GM23338 (cell line): ENCODE measurements at regions not wholly inside any gene's neighbourhood (a gene's known extent, or its start where the extent isn't known, plus 50 kb on each side); places are given as distances from the start of the nearest gene placed in this dataset.

ENCODE experiments used
- ATAC-seq: fragments of 200-7000 bp; cut with Tn5 transposase; 3 replicates; pipeline ENCODE4 v1.9.1; 2020
- DNase-seq: peaks from one replicate; pipeline ENCODE4 v3.0.0-alpha.2; 2015; ENCODE audit warnings: low spot score
- H2AFZ ChIP-seq: fragments of 200-600 bp; sonication (generic); 2 replicates; pipeline ENCODE4 v1.8.0; 2016; ENCODE audit warnings: antibody characterized with exemption, mild to moderate bottlenecking, moderate library complexity
- H3F3A ChIP-seq: fragments of 200-600 bp; sonication (generic); replicated peaks from 2 replicates; pipeline ENCODE4 v1.8.0; 2017; ENCODE audit warnings: antibody characterized with exemption, mixed run types, low read depth
- H3K27ac ChIP-seq: fragments of 200-600 bp; sonication (generic); 2 replicates; pipeline ENCODE4 v1.6.1; 2016; ENCODE audit warnings: low read depth
- H3K27me3 ChIP-seq: fragments of 200-600 bp; sonication (generic); 2 replicates; pipeline ENCODE4 v1.8.0; 2016; ENCODE audit warnings: mild to moderate bottlenecking, mixed run types, moderate library complexity; ENCODE audit not compliant: insufficient read depth
- H3K36me3 ChIP-seq: fragments of 200-600 bp; sonication (generic); 2 replicates; pipeline ENCODE4 v1.8.0; 2016; ENCODE audit warnings: mild to moderate bottlenecking; ENCODE audit not compliant: insufficient read depth
- H3K4me1 ChIP-seq: fragments of 200-600 bp; sonication (generic); 2 replicates; pipeline ENCODE4 v1.8.0; 2016; ENCODE audit warnings: mild to moderate bottlenecking, moderate library complexity; ENCODE audit not compliant: insufficient read depth
- H3K4me2 ChIP-seq: fragments of 200-600 bp; sonication (generic); 2 replicates; pipeline ENCODE4 v1.7.1; 2017; ENCODE audit warnings: mixed run types
- H3K4me3 ChIP-seq: fragments of 200-600 bp; sonication (generic); 2 replicates; pipeline ENCODE4 v1.6.1; 2016; ENCODE audit warnings: mixed run types
- H3K79me2 ChIP-seq: fragments of 200-600 bp; sonication (generic); replicated peaks from 2 replicates; pipeline ENCODE4 v1.8.0; 2017; ENCODE audit warnings: mild to moderate bottlenecking; ENCODE audit not compliant: insufficient read depth
- H3K9me2 ChIP-seq: fragments of 200-600 bp; sonication (generic); 2 replicates; pipeline ENCODE4 v1.8.0; 2017; ENCODE audit not compliant: insufficient read depth
- H4K20me1 ChIP-seq: fragments of 200-600 bp; sonication (generic); replicated peaks from 2 replicates; pipeline ENCODE4 v1.8.0; 2017; ENCODE audit warnings: mild to moderate bottlenecking; ENCODE audit not compliant: insufficient read depth
- H3K27ac Mint-ChIP-seq: 2 replicates; pipeline ENCODE4 v1.8.0; 2020; ENCODE audit warnings: inconsistent platforms, mild to moderate bottlenecking, moderate library complexity, mixed read lengths
- H3K27me3 Mint-ChIP-seq: 3 replicates; pipeline ENCODE4 v1.8.0; 2022; ENCODE audit warnings: low read depth, mild to moderate bottlenecking, moderate library complexity, mixed read lengths, inconsistent platforms; ENCODE audit not compliant: insufficient read depth, poor library complexity
- H3K36me3 Mint-ChIP-seq: 3 replicates; pipeline ENCODE4 v1.8.0; 2021; ENCODE audit warnings: low read depth, mild to moderate bottlenecking, inconsistent platforms, moderate library complexity, mixed read lengths
- H3K4me1 Mint-ChIP-seq: 3 replicates; pipeline ENCODE4 v1.8.0; 2020; ENCODE audit warnings: mild to moderate bottlenecking, inconsistent platforms, mixed read lengths
- H3K4me3 Mint-ChIP-seq: 3 replicates; pipeline ENCODE4 v1.8.0; 2021; ENCODE audit warnings: moderate library complexity, mild to moderate bottlenecking, inconsistent platforms, mixed read lengths
- H3K9me3 Mint-ChIP-seq: 3 replicates; pipeline ENCODE4 v1.8.0; 2020; ENCODE audit warnings: moderate library complexity, mild to moderate bottlenecking, inconsistent platforms, mixed read lengths
- CREB1 ChIP-seq: fragments of 250-450 bp; sonication (Bioruptor Pico); IDR thresholded peaks from 2 replicates; pipeline ENCODE4 v1.5.0; 2020; ENCODE audit warnings: low read depth, mild to moderate bottlenecking, moderate library complexity
- EZH2 ChIP-seq: fragments of 200-600 bp; sonication (generic); IDR thresholded peaks from one replicate; pipeline ENCODE4 v1.8.0; 2017; ENCODE audit warnings: antibody characterized with exemption, mild to moderate bottlenecking, low read depth; ENCODE audit not compliant: unreplicated experiment
- EZH2phosphoT487 ChIP-seq: fragments of 200-600 bp; sonication (generic); IDR thresholded peaks from one replicate; pipeline ENCODE4 v1.8.1; 2018; ENCODE audit warnings: antibody characterized with exemption; ENCODE audit not compliant: unreplicated experiment
- JUNB ChIP-seq: IDR thresholded peaks from one replicate; pipeline ENCODE4 v1.6.1; 2016; ENCODE audit warnings: antibody characterized with exemption; ENCODE audit not compliant: unreplicated experiment
- NANOG ChIP-seq: IDR thresholded peaks from 2 replicates; pipeline ENCODE4 v1.6.1; 2016; ENCODE audit warnings: antibody characterized with exemption, borderline replicate concordance
- POLR2AphosphoS5 ChIP-seq: IDR thresholded peaks from 2 replicates; pipeline ENCODE4 v1.6.1; 2016; ENCODE audit warnings: antibody characterized with exemption, low read depth
- STAT1 ChIP-seq: IDR thresholded peaks from one replicate; pipeline ENCODE4 v1.6.1; 2016; ENCODE audit warnings: antibody characterized with exemption; ENCODE audit not compliant: unreplicated experiment
- ZNF114 ChIP-seq: fragments of 250-450 bp; sonication (Bioruptor Pico); IDR thresholded peaks from 2 replicates; pipeline ENCODE4 v1.5.0; 2020; ENCODE audit warnings: mild to moderate bottlenecking, moderate library complexity
- ZNF331 ChIP-seq: fragments of 250-450 bp; sonication (Bioruptor Pico); IDR thresholded peaks from 2 replicates; pipeline ENCODE4 v1.5.0; 2020; ENCODE audit warnings: low read depth, mild to moderate bottlenecking, moderate library complexity
- TF ChIP-seq, protein P1 (sequence below): IDR thresholded peaks from 2 replicates; pipeline ENCODE4 v1.6.1; 2016; ENCODE audit warnings: antibody characterized with exemption
- TF ChIP-seq, protein P2 (sequence below): fragments of 250-450 bp; sonication (Bioruptor Pico); IDR thresholded peaks from 2 replicates; pipeline ENCODE4 v1.5.0; 2020; ENCODE audit warnings: mild to moderate bottlenecking, moderate library complexity
- TF ChIP-seq, protein P3 (sequence below), 2 experiments: fragments of 200-600 bp in 1 of 2; sonication (generic) in 1 of 2; conservative IDR thresholded peaks; 2 replicates each; pipeline versions ENCODE4 v1.5.1 to v1.6.1; 2016 to 2017; ENCODE audit warnings: antibody characterized with exemption in 2 of 2, low read depth in 2 of 2, mild to moderate bottlenecking in 2 of 2, moderate library complexity in 1 of 2
- TF ChIP-seq, protein P4 (sequence below): IDR thresholded peaks from one replicate; pipeline ENCODE4 v1.6.1; 2018; ENCODE audit warnings: antibody characterized with exemption; ENCODE audit not compliant: unreplicated experiment

DNA sequence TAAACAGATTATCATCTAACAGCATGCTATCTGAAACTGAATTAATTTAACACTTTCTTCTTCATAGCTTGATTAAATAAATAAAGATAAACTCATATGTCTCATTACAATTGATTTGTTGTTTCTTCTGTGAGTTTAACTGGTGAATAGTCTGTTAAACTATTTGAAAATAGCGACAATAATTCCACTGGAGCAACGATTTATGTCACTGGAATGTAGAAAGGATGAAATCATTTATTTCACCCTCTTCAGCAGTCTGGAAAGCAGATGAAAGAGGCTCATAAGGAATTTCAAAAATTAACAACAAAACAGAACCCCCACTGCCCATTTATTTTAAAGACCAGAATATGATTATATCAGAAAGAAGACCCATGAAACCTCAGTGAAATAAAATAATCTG, 1165.1 kb upstream of the USP15 start:
- no peaks in the 10 kb centered on the region for H3K36me3 Mint-ChIP-seq
- H3K9me3 Mint-ChIP-seq = no peaks in the 10 kb centered on the region
- H3K36me3 ChIP-seq = no peaks in the 10 kb centered on the region
- H4K20me1 ChIP-seq = no peaks in the 10 kb centered on the region
- H2AFZ ChIP-seq = no peak overlapping the region
- no peak overlapping the region for H3K27ac Mint-ChIP-seq
- no peaks in the 10 kb centered on the region for H3K9me2 ChIP-seq
- ATAC-seq = no peak
- no peaks in the 10 kb centered on the region for H3K4me1 Mint-ChIP-seq
- no peaks in the 10 kb centered on the region for H3F3A ChIP-seq
- no peak overlapping the region for H3K4me3 Mint-ChIP-seq
- peaks cover 3% of the 10 kb centered on the region for H3K27me3 Mint-ChIP-seq
- no peak overlapping the region for H3K27ac ChIP-seq
- DNase-seq = no peak
- H3K4me1 ChIP-seq = no peaks in the 10 kb centered on the region
- H3K27me3 ChIP-seq = no peaks in the 10 kb centered on the region
- H3K4me2 ChIP-seq = no peak overlapping the region
- no peaks in the 10 kb centered on the region for H3K79me2 ChIP-seq
- H3K4me3 ChIP-seq = no peak overlapping the region
- TF ChIP-seq STAT1 (no peak), ZNF331 (CRISPR knock-in tag) (no peak), NANOG (no peak), POLR2AphosphoS5 (no peak), JUNB (no peak), EZH2 (no peak), EZH2phosphoT487 (no peak), CREB1 (CRISPR knock-in tag) (no peak), ZNF114 (CRISPR knock-in tag) (no peak)
- TF ChIP-seq, protein P1, sequence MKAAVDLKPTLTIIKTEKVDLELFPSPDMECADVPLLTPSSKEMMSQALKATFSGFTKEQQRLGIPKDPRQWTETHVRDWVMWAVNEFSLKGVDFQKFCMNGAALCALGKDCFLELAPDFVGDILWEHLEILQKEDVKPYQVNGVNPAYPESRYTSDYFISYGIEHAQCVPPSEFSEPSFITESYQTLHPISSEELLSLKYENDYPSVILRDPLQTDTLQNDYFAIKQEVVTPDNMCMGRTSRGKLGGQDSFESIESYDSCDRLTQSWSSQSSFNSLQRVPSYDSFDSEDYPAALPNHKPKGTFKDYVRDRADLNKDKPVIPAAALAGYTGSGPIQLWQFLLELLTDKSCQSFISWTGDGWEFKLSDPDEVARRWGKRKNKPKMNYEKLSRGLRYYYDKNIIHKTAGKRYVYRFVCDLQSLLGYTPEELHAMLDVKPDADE = no peak
- TF ChIP-seq, protein P2, sequence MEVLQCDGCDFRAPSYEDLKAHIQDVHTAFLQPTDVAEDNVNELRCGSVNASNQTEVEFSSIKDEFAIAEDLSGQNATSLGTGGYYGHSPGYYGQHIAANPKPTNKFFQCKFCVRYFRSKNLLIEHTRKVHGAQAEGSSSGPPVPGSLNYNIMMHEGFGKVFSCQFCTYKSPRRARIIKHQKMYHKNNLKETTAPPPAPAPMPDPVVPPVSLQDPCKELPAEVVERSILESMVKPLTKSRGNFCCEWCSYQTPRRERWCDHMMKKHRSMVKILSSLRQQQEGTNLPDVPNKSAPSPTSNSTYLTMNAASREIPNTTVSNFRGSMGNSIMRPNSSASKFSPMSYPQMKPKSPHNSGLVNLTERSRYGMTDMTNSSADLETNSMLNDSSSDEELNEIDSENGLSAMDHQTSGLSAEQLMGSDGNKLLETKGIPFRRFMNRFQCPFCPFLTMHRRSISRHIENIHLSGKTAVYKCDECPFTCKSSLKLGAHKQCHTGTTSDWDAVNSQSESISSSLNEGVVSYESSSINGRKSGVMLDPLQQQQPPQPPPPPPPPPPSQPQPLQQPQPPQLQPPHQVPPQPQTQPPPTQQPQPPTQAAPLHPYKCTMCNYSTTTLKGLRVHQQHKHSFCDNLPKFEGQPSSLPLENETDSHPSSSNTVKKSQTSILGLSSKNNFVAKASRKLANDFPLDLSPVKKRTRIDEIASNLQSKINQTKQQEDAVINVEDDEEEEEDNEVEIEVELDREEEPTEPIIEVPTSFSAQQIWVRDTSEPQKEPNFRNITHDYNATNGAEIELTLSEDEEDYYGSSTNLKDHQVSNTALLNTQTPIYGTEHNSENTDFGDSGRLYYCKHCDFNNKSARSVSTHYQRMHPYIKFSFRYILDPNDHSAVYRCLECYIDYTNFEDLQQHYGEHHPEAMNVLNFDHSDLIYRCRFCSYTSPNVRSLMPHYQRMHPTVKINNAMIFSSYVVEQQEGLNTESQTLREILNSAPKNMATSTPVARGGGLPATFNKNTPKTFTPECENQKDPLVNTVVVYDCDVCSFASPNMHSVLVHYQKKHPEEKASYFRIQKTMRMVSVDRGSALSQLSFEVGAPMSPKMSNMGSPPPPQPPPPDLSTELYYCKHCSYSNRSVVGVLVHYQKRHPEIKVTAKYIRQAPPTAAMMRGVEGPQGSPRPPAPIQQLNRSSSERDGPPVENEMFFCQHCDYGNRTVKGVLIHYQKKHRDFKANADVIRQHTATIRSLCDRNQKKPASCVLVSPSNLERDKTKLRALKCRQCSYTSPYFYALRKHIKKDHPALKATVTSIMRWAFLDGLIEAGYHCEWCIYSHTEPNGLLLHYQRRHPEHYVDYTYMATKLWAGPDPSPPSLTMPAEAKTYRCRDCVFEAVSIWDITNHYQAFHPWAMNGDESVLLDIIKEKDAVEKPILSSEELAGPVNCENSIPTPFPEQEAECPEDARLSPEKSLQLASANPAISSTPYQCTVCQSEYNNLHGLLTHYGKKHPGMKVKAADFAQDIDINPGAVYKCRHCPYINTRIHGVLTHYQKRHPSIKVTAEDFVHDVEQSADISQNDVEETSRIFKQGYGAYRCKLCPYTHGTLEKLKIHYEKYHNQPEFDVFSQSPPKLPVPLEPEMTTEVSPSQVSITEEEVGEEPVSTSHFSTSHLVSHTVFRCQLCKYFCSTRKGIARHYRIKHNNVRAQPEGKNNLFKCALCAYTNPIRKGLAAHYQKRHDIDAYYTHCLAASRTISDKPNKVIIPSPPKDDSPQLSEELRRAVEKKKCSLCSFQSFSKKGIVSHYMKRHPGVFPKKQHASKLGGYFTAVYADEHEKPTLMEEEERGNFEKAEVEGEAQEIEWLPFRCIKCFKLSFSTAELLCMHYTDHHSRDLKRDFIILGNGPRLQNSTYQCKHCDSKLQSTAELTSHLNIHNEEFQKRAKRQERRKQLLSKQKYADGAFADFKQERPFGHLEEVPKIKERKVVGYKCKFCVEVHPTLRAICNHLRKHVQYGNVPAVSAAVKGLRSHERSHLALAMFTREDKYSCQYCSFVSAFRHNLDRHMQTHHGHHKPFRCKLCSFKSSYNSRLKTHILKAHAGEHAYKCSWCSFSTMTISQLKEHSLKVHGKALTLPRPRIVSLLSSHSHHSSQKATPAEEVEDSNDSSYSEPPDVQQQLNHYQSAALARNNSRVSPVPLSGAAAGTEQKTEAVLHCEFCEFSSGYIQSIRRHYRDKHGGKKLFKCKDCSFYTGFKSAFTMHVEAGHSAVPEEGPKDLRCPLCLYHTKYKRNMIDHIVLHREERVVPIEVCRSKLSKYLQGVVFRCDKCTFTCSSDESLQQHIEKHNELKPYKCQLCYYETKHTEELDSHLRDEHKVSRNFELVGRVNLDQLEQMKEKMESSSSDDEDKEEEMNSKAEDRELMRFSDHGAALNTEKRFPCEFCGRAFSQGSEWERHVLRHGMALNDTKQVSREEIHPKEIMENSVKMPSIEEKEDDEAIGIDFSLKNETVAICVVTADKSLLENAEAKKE (CRISPR knock-in tag) = no peak
- TF ChIP-seq, protein P3, sequence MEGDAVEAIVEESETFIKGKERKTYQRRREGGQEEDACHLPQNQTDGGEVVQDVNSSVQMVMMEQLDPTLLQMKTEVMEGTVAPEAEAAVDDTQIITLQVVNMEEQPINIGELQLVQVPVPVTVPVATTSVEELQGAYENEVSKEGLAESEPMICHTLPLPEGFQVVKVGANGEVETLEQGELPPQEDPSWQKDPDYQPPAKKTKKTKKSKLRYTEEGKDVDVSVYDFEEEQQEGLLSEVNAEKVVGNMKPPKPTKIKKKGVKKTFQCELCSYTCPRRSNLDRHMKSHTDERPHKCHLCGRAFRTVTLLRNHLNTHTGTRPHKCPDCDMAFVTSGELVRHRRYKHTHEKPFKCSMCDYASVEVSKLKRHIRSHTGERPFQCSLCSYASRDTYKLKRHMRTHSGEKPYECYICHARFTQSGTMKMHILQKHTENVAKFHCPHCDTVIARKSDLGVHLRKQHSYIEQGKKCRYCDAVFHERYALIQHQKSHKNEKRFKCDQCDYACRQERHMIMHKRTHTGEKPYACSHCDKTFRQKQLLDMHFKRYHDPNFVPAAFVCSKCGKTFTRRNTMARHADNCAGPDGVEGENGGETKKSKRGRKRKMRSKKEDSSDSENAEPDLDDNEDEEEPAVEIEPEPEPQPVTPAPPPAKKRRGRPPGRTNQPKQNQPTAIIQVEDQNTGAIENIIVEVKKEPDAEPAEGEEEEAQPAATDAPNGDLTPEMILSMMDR (conservative IDR thresholded peaks at IDR 0.05; ENCODE audit: low read depth in 2 of 2) = no peak
- TF ChIP-seq, protein P4, sequence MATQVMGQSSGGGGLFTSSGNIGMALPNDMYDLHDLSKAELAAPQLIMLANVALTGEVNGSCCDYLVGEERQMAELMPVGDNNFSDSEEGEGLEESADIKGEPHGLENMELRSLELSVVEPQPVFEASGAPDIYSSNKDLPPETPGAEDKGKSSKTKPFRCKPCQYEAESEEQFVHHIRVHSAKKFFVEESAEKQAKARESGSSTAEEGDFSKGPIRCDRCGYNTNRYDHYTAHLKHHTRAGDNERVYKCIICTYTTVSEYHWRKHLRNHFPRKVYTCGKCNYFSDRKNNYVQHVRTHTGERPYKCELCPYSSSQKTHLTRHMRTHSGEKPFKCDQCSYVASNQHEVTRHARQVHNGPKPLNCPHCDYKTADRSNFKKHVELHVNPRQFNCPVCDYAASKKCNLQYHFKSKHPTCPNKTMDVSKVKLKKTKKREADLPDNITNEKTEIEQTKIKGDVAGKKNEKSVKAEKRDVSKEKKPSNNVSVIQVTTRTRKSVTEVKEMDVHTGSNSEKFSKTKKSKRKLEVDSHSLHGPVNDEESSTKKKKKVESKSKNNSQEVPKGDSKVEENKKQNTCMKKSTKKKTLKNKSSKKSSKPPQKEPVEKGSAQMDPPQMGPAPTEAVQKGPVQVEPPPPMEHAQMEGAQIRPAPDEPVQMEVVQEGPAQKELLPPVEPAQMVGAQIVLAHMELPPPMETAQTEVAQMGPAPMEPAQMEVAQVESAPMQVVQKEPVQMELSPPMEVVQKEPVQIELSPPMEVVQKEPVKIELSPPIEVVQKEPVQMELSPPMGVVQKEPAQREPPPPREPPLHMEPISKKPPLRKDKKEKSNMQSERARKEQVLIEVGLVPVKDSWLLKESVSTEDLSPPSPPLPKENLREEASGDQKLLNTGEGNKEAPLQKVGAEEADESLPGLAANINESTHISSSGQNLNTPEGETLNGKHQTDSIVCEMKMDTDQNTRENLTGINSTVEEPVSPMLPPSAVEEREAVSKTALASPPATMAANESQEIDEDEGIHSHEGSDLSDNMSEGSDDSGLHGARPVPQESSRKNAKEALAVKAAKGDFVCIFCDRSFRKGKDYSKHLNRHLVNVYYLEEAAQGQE = no peak
